IMR-90 (cell line): ENCODE measurements at regions not wholly inside any gene's neighbourhood (a gene's known extent, or its start where the extent isn't known, plus 50 kb on each side); places are given as distances from the start of the nearest gene placed in this dataset.

ENCODE experiments used
- ATAC-seq: fragments of 200-7000 bp; cut with Tn5 transposase; 2 replicates; pipeline ENCODE4 v1.9.1; 2020; ENCODE audit warnings: low read depth, mild to moderate bottlenecking, moderate library complexity
- BruUV-seq: library from RNA; stranded (reverse); fragments of 400-500 nt; replicated peaks from 2 replicates; lab custom pipeline; 2021; lab: Mats Ljungman, UMichigan
- CTCF ChIA-PET: fragments of 300-600 bp; formaldehyde crosslinking; extraction: SDS; loops from one replicate; lab custom pipeline; 2021; ENCODE audit warnings: antibody characterized with exemption; lab: Yijun Ruan, JAX
- POLR2A ChIA-PET: fragments of 300-600 bp; sonication (Branson Sonifier 250); formaldehyde crosslinking; loops from one replicate; lab custom pipeline; 2022; ENCODE audit warnings: antibody characterized with exemption; ENCODE audit not compliant: unreplicated experiment; lab: Charles Lee
- DNase-seq: peaks from one replicate; pipeline ENCODE4 v3.0.0; 2013
- H2AFZ ChIP-seq: replicated peaks from 2 replicates; pipeline ENCODE3; 2013; ENCODE audit warnings: low read length, mild to moderate bottlenecking; ENCODE audit not compliant: poor library complexity
- H2AK5ac ChIP-seq: 2 replicates; pipeline ENCODE4 v1.6.1; 2013; ENCODE audit warnings: low read depth, low read length, inconsistent platforms
- H2AK9ac ChIP-seq: replicated peaks from 2 replicates; pipeline ENCODE3; 2013; ENCODE audit warnings: mild to moderate bottlenecking, low read depth, low read length, moderate library complexity; ENCODE audit not compliant: poor library complexity
- H2BK120ac ChIP-seq: 2 replicates; pipeline ENCODE4 v1.6.1; 2013; ENCODE audit warnings: low read depth, low read length, inconsistent platforms
- H2BK15ac ChIP-seq: 3 replicates; pipeline ENCODE4 v1.6.1; 2013; ENCODE audit warnings: low read depth, low read length, inconsistent platforms
- H2BK20ac ChIP-seq: 2 replicates; pipeline ENCODE4 v1.6.1; 2013; ENCODE audit warnings: low read depth, mild to moderate bottlenecking, inconsistent platforms, low read length, moderate library complexity
- H2BK5ac ChIP-seq: 2 replicates; pipeline ENCODE4 v1.6.1; 2013; ENCODE audit warnings: mild to moderate bottlenecking, low read depth, low read length, inconsistent platforms; ENCODE audit not compliant: poor library complexity, severe bottlenecking
- H3K14ac ChIP-seq: replicated peaks from 2 replicates; pipeline ENCODE4 v1.6.1; 2013; ENCODE audit warnings: low read depth, low read length, inconsistent platforms
- H3K18ac ChIP-seq: 2 replicates; pipeline ENCODE4 v1.6.1; 2013; ENCODE audit warnings: low read depth, low read length, control low read depth
- H3K23ac ChIP-seq: 2 replicates; pipeline ENCODE4 v1.6.1; 2013; ENCODE audit warnings: low read depth, low read length, inconsistent platforms
- H3K27ac ChIP-seq: 2 replicates; pipeline ENCODE4 v1.5.1; 2013; ENCODE audit warnings: mild to moderate bottlenecking, control low read depth, low read length; ENCODE audit not compliant: insufficient read depth
- H3K27me3 ChIP-seq: 2 replicates; pipeline ENCODE4 v1.6.1; 2013; ENCODE audit warnings: low read length; ENCODE audit not compliant: control insufficient read depth, insufficient read depth
- H3K36me3 ChIP-seq: 2 replicates; pipeline ENCODE4 v1.6.1; 2013; ENCODE audit warnings: low read length, mixed read lengths; ENCODE audit not compliant: control insufficient read depth, insufficient read depth
- H3K4ac ChIP-seq: 2 replicates; pipeline ENCODE4 v1.6.1; 2013; ENCODE audit warnings: low read depth, low read length, inconsistent platforms
- H3K4me1 ChIP-seq: 2 replicates; pipeline ENCODE4 v1.6.1; 2013; ENCODE audit warnings: low read length, mixed read lengths; ENCODE audit not compliant: control insufficient read depth, insufficient read depth
- H3K4me2 ChIP-seq: 2 replicates; pipeline ENCODE4 v1.6.1; 2013; ENCODE audit warnings: low read depth, mild to moderate bottlenecking, control low read depth, low read length, moderate library complexity
- H3K4me3 ChIP-seq: 2 replicates; pipeline ENCODE4 v1.5.1; 2013; ENCODE audit warnings: low read depth, mild to moderate bottlenecking, control low read depth, low read length, moderate library complexity; ENCODE audit not compliant: insufficient read depth
- H3K56ac ChIP-seq: 2 replicates; pipeline ENCODE4 v1.6.1; 2013; ENCODE audit warnings: low read length, inconsistent platforms; ENCODE audit not compliant: insufficient read depth; ENCODE audit errors: extremely low read depth
- H3K79me1 ChIP-seq, 2 experiments: 2 replicates each; pipeline ENCODE4 v1.6.1; 2013; ENCODE audit warnings: low read length in 2 of 2, inconsistent platforms in 1 of 2, low read depth in 1 of 2
- H3K9ac ChIP-seq: 2 replicates; pipeline ENCODE4 v1.6.1; 2013; ENCODE audit warnings: low read depth, low read length, control low read depth
- H3K9me1 ChIP-seq: 2 replicates; pipeline ENCODE4 v1.6.1; 2013; ENCODE audit warnings: low read length, inconsistent platforms; ENCODE audit not compliant: insufficient read depth
- H3K9me3 ChIP-seq: 2 replicates; pipeline ENCODE4 v1.6.1; 2013; ENCODE audit warnings: low read length; ENCODE audit not compliant: control insufficient read depth, insufficient read depth
- H4K20me1 ChIP-seq: 2 replicates; pipeline ENCODE4 v1.6.1; 2013; ENCODE audit warnings: low read length, inconsistent platforms; ENCODE audit not compliant: insufficient read depth
- H4K5ac ChIP-seq: 2 replicates; pipeline ENCODE4 v1.6.1; 2013; ENCODE audit warnings: mild to moderate bottlenecking, low read depth, low read length, control low read depth
- H4K8ac ChIP-seq, 2 experiments: 2 replicates each; pipeline ENCODE4 v1.6.1; 2013; ENCODE audit warnings: low read depth in 2 of 2, low read length in 2 of 2, control low read depth in 1 of 2, inconsistent platforms in 1 of 2
- H4K91ac ChIP-seq: 2 replicates; pipeline ENCODE4 v1.6.1; 2013; ENCODE audit warnings: low read depth, low read length, inconsistent platforms; ENCODE audit not compliant: insufficient read depth
- CEBPB ChIP-seq: IDR thresholded peaks from 2 replicates; pipeline ENCODE4 v1.6.1; 2012; ENCODE audit warnings: low read depth, low read length, improper control_type of control experiment
- FOS ChIP-seq: fragments of 150-350 bp; IDR thresholded peaks from 2 replicates; pipeline ENCODE4 v1.6.1; 2016; ENCODE audit warnings: low read depth, low read length
- MAFK ChIP-seq: IDR thresholded peaks from 2 replicates; pipeline ENCODE4 v1.6.1; 2012; ENCODE audit warnings: low read depth, low read length, improper control_type of control experiment
- MXI1 ChIP-seq: IDR thresholded peaks from 2 replicates; pipeline ENCODE4 v1.6.1; 2012; ENCODE audit warnings: low read depth, mild to moderate bottlenecking, low read length, moderate library complexity, borderline replicate concordance
- NFE2L2 ChIP-seq: fragments of 150-350 bp; IDR thresholded peaks from 2 replicates; pipeline ENCODE4 v1.6.1; 2016; ENCODE audit warnings: low read depth, mild to moderate bottlenecking, low read length
- POLR2A ChIP-seq: IDR thresholded peaks from 2 replicates; pipeline ENCODE4 v1.6.1; 2012; ENCODE audit warnings: mild to moderate bottlenecking, low read depth, low read length
- RAD21 ChIP-seq: IDR thresholded peaks from 2 replicates; pipeline ENCODE4 v1.6.1; 2012; ENCODE audit warnings: low read length, improper control_type of control experiment
- SMC3 ChIP-seq: fragments of 150-350 bp; IDR thresholded peaks from 2 replicates; pipeline ENCODE4 v1.6.1; 2016; ENCODE audit warnings: low read depth, mild to moderate bottlenecking, antibody characterized with exemption, low read length, moderate library complexity
- WGBS, 2 experiments: methylation state at CpG; one replicate each; pipeline versions ENCODE4 v1.1.5 to v1.1.7; 2013; ENCODE audit warnings: missing lambda C conversion rate in 2 of 2; ENCODE audit not compliant: insufficient read length in 1 of 2; ENCODE audit errors: extremely low coverage in 2 of 2; 5-methylcytosine and 5-hydroxymethylcytosine counted together
- dilution Hi-C: fragments of 300-500 bp; cut with HindIII; formaldehyde crosslinking; loops from one replicate; pipeline ENCODE4 v1.14.3; 2018; ENCODE audit warnings: low sequenced_read_pairs; ENCODE audit not compliant: unreplicated experiment
- in situ Hi-C: fragments of 300-500 bp; cut with MboI; formaldehyde crosslinking; loops from 3 replicates; pipeline ENCODE4 v1.14.3; 2019; ENCODE audit warnings: low sequenced_read_pairs, inconsistent platforms, mixed read lengths
- intact Hi-C: fragments of 100-400 bp; cut with micrococcal nuclease; formaldehyde crosslinking; loops from 2 replicates; pipeline ENCODE4 v1.10.0; 2022
- TF ChIP-seq, protein P1 (sequence below): fragments of 150-350 bp; IDR thresholded peaks from 2 replicates; pipeline ENCODE4 v1.6.1; 2016; ENCODE audit warnings: low read depth, mild to moderate bottlenecking, low read length, moderate library complexity, borderline replicate concordance

DNA sequence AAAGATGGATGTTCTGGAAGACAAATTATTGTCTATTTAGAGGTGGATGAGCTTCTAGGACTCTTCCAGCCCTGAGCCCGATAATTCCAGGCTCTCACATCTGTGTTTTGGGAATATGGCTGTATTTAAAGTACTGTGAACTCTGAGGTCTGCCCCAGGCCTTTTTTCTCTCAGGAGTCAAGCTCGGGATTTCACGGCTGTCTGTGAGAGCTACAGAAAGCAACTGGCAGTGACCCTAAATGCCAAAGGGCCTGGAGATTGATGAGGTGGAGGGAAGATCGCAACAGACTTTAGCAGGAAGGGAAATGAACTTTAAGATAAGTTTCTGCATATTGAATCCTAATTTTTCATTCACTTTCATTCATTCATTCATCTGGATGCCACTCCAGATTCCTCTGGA, 51.0 kb upstream of the COL13A1 start:
- no peaks in the 10 kb centered on the region for H3K79me1 ChIP-seq
- no peak overlapping the region for H4K91ac ChIP-seq
- H3K27me3 ChIP-seq = peaks cover 5% of the 10 kb centered on the region
- H2BK5ac ChIP-seq = no peak overlapping the region
- H2BK15ac ChIP-seq = no peak overlapping the region
- H2AK9ac ChIP-seq = no peak overlapping the region
- WGBS, 2 experiments = no CpG with 5 or more reads among the region's 4 CpGs
- H4K5ac ChIP-seq = no peak overlapping the region
- no peak overlapping the region for H4K8ac ChIP-seq
- dilution Hi-C loops (no loop called here), in situ Hi-C loops (no loop called here), intact Hi-C loops (no loop called here)
- ChIA-PET CTCF (no interaction called here), POLR2A (no interaction called here)
- H3K23ac ChIP-seq = no peak overlapping the region
- H3K9ac ChIP-seq = no peak overlapping the region
- H3K9me1 ChIP-seq = no peaks in the 10 kb centered on the region; the same call in 1 of the 2 replicates
- DNase-seq = no peak
- no peak for TF ChIP-seq SMC3
- no peak for TF ChIP-seq FOS
- no peak for TF ChIP-seq RAD21
- TF ChIP-seq NFE2L2 = no peak
- no peak for TF ChIP-seq POLR2A
- no peak for TF ChIP-seq MAFK
- TF ChIP-seq, protein P1, sequence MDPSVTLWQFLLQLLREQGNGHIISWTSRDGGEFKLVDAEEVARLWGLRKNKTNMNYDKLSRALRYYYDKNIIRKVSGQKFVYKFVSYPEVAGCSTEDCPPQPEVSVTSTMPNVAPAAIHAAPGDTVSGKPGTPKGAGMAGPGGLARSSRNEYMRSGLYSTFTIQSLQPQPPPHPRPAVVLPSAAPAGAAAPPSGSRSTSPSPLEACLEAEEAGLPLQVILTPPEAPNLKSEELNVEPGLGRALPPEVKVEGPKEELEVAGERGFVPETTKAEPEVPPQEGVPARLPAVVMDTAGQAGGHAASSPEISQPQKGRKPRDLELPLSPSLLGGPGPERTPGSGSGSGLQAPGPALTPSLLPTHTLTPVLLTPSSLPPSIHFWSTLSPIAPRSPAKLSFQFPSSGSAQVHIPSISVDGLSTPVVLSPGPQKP = no peak
- TF ChIP-seq MXI1 = no peak
- TF ChIP-seq CEBPB = no peak
- H3K56ac ChIP-seq = no peak overlapping the region
- H3K4me2 ChIP-seq = no peak overlapping the region
- no peak overlapping the region for H3K18ac ChIP-seq
- no peak overlapping the region for H2BK20ac ChIP-seq
- H3K27ac ChIP-seq = no peak overlapping the region
- no peak overlapping the region for H3K4me3 ChIP-seq
- no TSS peak for BruUV-seq
- ATAC-seq = no peak
- no peak overlapping the region for H2BK120ac ChIP-seq
- no peaks in the 10 kb centered on the region for H4K20me1 ChIP-seq
- H3K4ac ChIP-seq = no peak overlapping the region
- no peaks in the 10 kb centered on the region for H3K9me3 ChIP-seq
- H2AFZ ChIP-seq = no peak overlapping the region
- peaks cover 15% of the 10 kb centered on the region for H3K4me1 ChIP-seq
- H3K14ac ChIP-seq = no peak overlapping the region
- no peak overlapping the region for H2AK5ac ChIP-seq
- no peaks in the 10 kb centered on the region for H3K36me3 ChIP-seq
